GM12878 (cell line): ENCODE measurements at regions not wholly inside any gene's neighbourhood (a gene's known extent, or its start where the extent isn't known, plus 50 kb on each side); places are given as distances from the start of the nearest gene placed in this dataset.

ENCODE experiments used
- ATAC-seq: fragments of 200-7000 bp; cut with Tn5 transposase; 3 replicates; pipeline ENCODE4 v1.9.1; 2020; ENCODE audit warnings: mild to moderate bottlenecking, moderate library complexity
- BruUV-seq: library from RNA; stranded (reverse); fragments of 400-500 nt; replicated peaks from 2 replicates; lab custom pipeline; 2021; lab: Mats Ljungman, UMichigan
- CTCF ChIA-PET: fragments of 300-600 bp; sonication (Branson Sonifier 250); formaldehyde crosslinking; extraction: SDS; loops from one replicate; lab custom pipeline; 2021; ENCODE audit warnings: inconsistent platforms; lab: Yijun Ruan, JAX
- POLR2A ChIA-PET: fragments of 350-600 bp; formaldehyde crosslinking; extraction: SDS; loops from one replicate; lab custom pipeline; 2021; ENCODE audit warnings: inconsistent platforms; lab: Charles Lee
- RAD21 ChIA-PET: fragments of 300-600 bp; sonication (Branson Sonifier 250); formaldehyde crosslinking; loops from one replicate; lab custom pipeline; 2023; ENCODE audit warnings: antibody characterized with exemption; ENCODE audit not compliant: unreplicated experiment; lab: Charles Lee
- SMC1A ChIA-PET: fragments of 300-600 bp; sonication (Branson Sonifier 250); formaldehyde crosslinking; loops from one replicate; lab custom pipeline; 2023; ENCODE audit not compliant: unreplicated experiment, uncharacterized antibody; lab: Charles Lee
- DNase-seq: peaks from one replicate; pipeline ENCODE4 v3.0.0-alpha.2; 2011; ENCODE audit warnings: low read depth, low spot score
- FAIRE-seq: peaks from 3 replicates; lab custom pipeline; 2011; peaks lifted over from hg19 to GRCh38; lab: Jason Lieb, UNC
- H2AFZ ChIP-seq: 2 replicates; pipeline ENCODE4 v1.6.0; 2011; ENCODE audit warnings: low read depth, low read length, control low read depth; ENCODE audit not compliant: control insufficient read depth
- H3K27ac ChIP-seq: 2 replicates; pipeline ENCODE4 v1.5.1; 2011; ENCODE audit warnings: control low read depth; ENCODE audit not compliant: control insufficient read depth, insufficient read depth
- H3K27me3 ChIP-seq, 2 experiments: replicated peaks in 1 of 2; 2 replicates each; pipeline versions ENCODE4 v1.6.0 to v1.6.1; 2011; ENCODE audit warnings: low read length in 1 of 2; ENCODE audit not compliant: control insufficient read depth in 2 of 2, insufficient read depth in 2 of 2
- H3K36me3 ChIP-seq, 2 experiments: 2 replicates each; pipeline ENCODE4 v1.5.1; 2011; ENCODE audit warnings: low read length in 1 of 2; ENCODE audit not compliant: control insufficient read depth in 2 of 2, insufficient read depth in 2 of 2
- H3K4me1 ChIP-seq: 2 replicates; pipeline ENCODE4 v1.6.1; 2011; ENCODE audit warnings: mild to moderate bottlenecking, low read length, moderate library complexity, mixed read lengths; ENCODE audit not compliant: control insufficient read depth, insufficient read depth
- H3K4me2 ChIP-seq: 2 replicates; pipeline ENCODE4 v1.6.0; 2011; ENCODE audit warnings: control low read depth; ENCODE audit not compliant: control insufficient read depth, insufficient read depth
- H3K4me3 ChIP-seq: fragments of 200-600 bp; sonication (generic); 2 replicates; pipeline ENCODE4 v1.5.1; 2016
- H3K79me2 ChIP-seq: 2 replicates; pipeline ENCODE4 v1.6.0; 2011; ENCODE audit warnings: low read length; ENCODE audit not compliant: control insufficient read depth, insufficient read depth
- H3K9ac ChIP-seq: 2 replicates; pipeline ENCODE4 v1.8.0; 2011; ENCODE audit warnings: low read length, control low read depth, mixed read lengths; ENCODE audit not compliant: control insufficient read depth, insufficient read depth
- H3K9me3 ChIP-seq: replicated peaks from 3 replicates; pipeline ENCODE4 v1.5.1; 2011; ENCODE audit warnings: mild to moderate bottlenecking, low read length; ENCODE audit not compliant: control insufficient read depth, insufficient read depth
- H4K20me1 ChIP-seq: 2 replicates; pipeline ENCODE4 v1.6.0; 2011; ENCODE audit not compliant: control insufficient read depth, insufficient read depth
- CEBPB ChIP-seq, 2 experiments: fragments of 150-350 bp in 1 of 2; IDR thresholded peaks; 2 replicates each; pipeline ENCODE4 v1.6.1; 2012 to 2014; ENCODE audit warnings: low read depth in 2 of 2, low read length in 2 of 2, borderline replicate concordance in 1 of 2, inconsistent platforms in 1 of 2
- CREB1 ChIP-seq: IDR thresholded peaks from 2 replicates; pipeline ENCODE4 v1.6.1; 2012; ENCODE audit warnings: low read depth, mild to moderate bottlenecking, inconsistent platforms
- DPF2 ChIP-seq: fragments of 450-650 bp; IDR thresholded peaks from 2 replicates; pipeline ENCODE4 v1.6.1; 2017; ENCODE audit warnings: mild to moderate bottlenecking
- EP300 ChIP-seq, 2 experiments: fragments of 150-350 bp in 1 of 2; IDR thresholded peaks; 2 replicates each; pipeline ENCODE4 v1.6.1; 2011 to 2012; ENCODE audit warnings: low read depth in 2 of 2, low read length in 2 of 2, borderline replicate concordance in 1 of 2, improper control_type of control experiment in 1 of 2, inconsistent platforms in 1 of 2; ENCODE audit not compliant: control insufficient read depth in 1 of 2
- EZH2 ChIP-seq: IDR thresholded peaks from 2 replicates; pipeline ENCODE4 v1.6.1; 2012; ENCODE audit warnings: low read depth, mild to moderate bottlenecking, control low read depth, inconsistent platforms, low read length, borderline replicate concordance; ENCODE audit not compliant: control insufficient read depth
- KAT2A ChIP-seq: conservative IDR thresholded peaks from 2 replicates; pipeline ENCODE4 v1.6.1; 2011; ENCODE audit warnings: low read depth, low read length; ENCODE audit not compliant: control insufficient read depth
- MEF2A ChIP-seq: IDR thresholded peaks from 2 replicates; pipeline ENCODE4 v1.6.1; 2011; ENCODE audit warnings: low read depth, mild to moderate bottlenecking, low read length, moderate library complexity; ENCODE audit not compliant: insufficient read depth
- NBN ChIP-seq: fragments of 450-650 bp; IDR thresholded peaks from 2 replicates; pipeline ENCODE4 v1.6.1; 2016
- NFXL1 ChIP-seq: fragments of 450-650 bp; IDR thresholded peaks from 2 replicates; pipeline ENCODE4 v1.6.1; 2017; ENCODE audit warnings: antibody characterized with exemption, mild to moderate bottlenecking, borderline replicate concordance
- WRNIP1 ChIP-seq: IDR thresholded peaks from 2 replicates; pipeline ENCODE4 v1.6.1; 2011; ENCODE audit warnings: low read depth, low read length, improper control_type of control experiment, borderline replicate concordance
- YBX1 ChIP-seq: fragments of 450-650 bp; IDR thresholded peaks from 2 replicates; pipeline ENCODE4 v1.6.1; 2016; ENCODE audit warnings: antibody characterized with exemption
- WGBS: methylation state at CpG from one replicate; pipeline ENCODE4 v1.1.6; 2016; ENCODE audit warnings: low lambda C conversion rate; ENCODE audit not compliant: insufficient replicate concordance, insufficient coverage; ENCODE audit errors: missing lambda C conversion rate; 5-methylcytosine and 5-hydroxymethylcytosine counted together
- in situ Hi-C: fragments of 300-500 bp; cut with MboI; formaldehyde crosslinking; loops from 9 replicates; pipeline ENCODE4 v1.14.3; 2018; ENCODE audit warnings: mixed read lengths
- intact Hi-C: fragments of 100-400 bp; cut with micrococcal nuclease; formaldehyde crosslinking; loops from one replicate; pipeline ENCODE4 v1.14.2; 2022; ENCODE audit not compliant: unreplicated experiment
- TF ChIP-seq, protein P1 (sequence below): IDR thresholded peaks from 2 replicates; pipeline ENCODE4 v1.6.1; 2011; ENCODE audit warnings: low read depth, low read length, improper control_type of control experiment, borderline replicate concordance
- TF ChIP-seq, protein P2 (sequence below): IDR thresholded peaks from 2 replicates; pipeline ENCODE4 v1.6.1; 2011; ENCODE audit warnings: borderline replicate concordance, low read depth, mild to moderate bottlenecking, moderate library complexity, mixed read lengths, low read length; ENCODE audit not compliant: insufficient read depth; ENCODE audit errors: extremely low read length
- TF ChIP-seq, protein P3 (sequence below): fragments of 450-650 bp; formaldehyde crosslinking; IDR thresholded peaks from 2 replicates; pipeline ENCODE4 v1.4.0; 2020; ENCODE audit warnings: mild to moderate bottlenecking, moderate library complexity

DNA sequence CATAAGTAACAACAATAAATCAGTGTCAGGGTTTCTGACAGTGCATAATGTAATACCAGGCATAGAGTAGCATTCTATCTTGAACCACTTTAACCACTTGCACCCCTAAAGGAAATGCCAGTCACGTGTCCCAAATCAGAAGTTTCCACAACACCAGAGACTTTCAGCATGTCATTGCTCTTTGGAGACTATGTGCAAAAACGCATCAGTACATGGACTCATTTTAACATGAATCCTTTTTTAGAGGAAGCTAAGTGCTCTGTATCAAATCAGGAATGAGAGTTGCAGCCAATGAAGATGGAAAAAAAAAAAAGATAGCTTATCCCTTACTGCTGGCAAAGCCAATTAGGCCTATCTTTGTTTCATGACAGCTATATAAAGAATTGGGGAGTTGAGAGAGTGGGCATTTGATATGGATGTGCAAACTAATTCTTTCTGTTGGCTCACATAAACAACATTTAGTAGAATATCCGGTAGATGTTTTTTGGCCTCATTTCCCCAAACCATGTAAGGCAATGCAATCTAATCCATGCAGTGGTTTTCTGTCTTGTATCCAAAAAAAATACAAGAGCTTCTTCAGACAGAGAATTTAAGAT is 353.1 kb downstream of the IRS1 start (continued):
- TF ChIP-seq, protein P1, sequence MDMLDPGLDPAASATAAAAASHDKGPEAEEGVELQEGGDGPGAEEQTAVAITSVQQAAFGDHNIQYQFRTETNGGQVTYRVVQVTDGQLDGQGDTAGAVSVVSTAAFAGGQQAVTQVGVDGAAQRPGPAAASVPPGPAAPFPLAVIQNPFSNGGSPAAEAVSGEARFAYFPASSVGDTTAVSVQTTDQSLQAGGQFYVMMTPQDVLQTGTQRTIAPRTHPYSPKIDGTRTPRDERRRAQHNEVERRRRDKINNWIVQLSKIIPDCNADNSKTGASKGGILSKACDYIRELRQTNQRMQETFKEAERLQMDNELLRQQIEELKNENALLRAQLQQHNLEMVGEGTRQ = no peak

DNA sequence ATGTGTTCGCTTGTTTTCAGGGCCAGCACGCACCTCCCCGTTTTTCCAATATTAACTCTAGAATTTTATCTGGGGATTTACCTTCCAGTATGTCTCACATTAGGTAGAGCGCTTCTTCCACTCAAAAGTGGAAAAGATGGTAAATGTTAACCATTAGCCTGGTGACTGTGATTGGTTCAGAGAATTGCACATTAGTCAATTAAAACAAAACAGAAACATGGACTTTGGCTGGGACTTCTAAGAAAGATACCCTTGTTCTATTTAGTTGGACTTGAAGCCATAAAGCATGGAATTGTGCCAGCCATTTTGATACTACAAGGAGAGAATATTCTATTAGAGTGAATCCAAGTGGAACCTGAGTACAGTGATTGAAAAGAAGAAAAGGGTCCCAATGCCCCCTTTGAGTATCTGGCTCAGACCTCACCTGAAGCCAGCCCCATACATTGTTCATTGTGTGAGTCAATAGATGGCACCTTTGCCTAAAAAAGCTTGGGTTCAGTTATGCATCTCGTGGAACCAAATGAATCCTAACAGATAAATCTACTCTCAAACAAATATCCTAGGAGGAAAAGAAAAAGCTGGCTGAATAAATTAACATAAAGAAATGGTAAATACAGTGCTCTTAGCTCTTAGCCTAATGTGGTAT is 354.3 kb downstream of the IRS1 start:
- no peak overlapping the region for H3K4me2 ChIP-seq
- TF ChIP-seq, protein P1 = no peak
- TF ChIP-seq, protein P2, sequence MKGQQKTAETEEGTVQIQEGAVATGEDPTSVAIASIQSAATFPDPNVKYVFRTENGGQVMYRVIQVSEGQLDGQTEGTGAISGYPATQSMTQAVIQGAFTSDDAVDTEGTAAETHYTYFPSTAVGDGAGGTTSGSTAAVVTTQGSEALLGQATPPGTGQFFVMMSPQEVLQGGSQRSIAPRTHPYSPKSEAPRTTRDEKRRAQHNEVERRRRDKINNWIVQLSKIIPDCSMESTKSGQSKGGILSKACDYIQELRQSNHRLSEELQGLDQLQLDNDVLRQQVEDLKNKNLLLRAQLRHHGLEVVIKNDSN = no peak
- TF ChIP-seq WRNIP1 (no peak), MEF2A (no peak), EP300 (IDR thresholded peaks at IDR 0.05; ENCODE audit: borderline replicate concordance in 1 of 2, control insufficient read depth in 1 of 2, low read depth in 2 of 2, low read length in 2 of 2) (no peak), KAT2A (no peak), NBN (no peak), CEBPB (IDR thresholded peaks at IDR 0.05; ENCODE audit: borderline replicate concordance in 1 of 2, low read depth in 2 of 2, low read length in 2 of 2) (no peak), DPF2 (no peak), CREB1 (no peak), EZH2 (no peak), NFXL1 (no peak), YBX1 (no peak)
- TF ChIP-seq, protein P3, sequence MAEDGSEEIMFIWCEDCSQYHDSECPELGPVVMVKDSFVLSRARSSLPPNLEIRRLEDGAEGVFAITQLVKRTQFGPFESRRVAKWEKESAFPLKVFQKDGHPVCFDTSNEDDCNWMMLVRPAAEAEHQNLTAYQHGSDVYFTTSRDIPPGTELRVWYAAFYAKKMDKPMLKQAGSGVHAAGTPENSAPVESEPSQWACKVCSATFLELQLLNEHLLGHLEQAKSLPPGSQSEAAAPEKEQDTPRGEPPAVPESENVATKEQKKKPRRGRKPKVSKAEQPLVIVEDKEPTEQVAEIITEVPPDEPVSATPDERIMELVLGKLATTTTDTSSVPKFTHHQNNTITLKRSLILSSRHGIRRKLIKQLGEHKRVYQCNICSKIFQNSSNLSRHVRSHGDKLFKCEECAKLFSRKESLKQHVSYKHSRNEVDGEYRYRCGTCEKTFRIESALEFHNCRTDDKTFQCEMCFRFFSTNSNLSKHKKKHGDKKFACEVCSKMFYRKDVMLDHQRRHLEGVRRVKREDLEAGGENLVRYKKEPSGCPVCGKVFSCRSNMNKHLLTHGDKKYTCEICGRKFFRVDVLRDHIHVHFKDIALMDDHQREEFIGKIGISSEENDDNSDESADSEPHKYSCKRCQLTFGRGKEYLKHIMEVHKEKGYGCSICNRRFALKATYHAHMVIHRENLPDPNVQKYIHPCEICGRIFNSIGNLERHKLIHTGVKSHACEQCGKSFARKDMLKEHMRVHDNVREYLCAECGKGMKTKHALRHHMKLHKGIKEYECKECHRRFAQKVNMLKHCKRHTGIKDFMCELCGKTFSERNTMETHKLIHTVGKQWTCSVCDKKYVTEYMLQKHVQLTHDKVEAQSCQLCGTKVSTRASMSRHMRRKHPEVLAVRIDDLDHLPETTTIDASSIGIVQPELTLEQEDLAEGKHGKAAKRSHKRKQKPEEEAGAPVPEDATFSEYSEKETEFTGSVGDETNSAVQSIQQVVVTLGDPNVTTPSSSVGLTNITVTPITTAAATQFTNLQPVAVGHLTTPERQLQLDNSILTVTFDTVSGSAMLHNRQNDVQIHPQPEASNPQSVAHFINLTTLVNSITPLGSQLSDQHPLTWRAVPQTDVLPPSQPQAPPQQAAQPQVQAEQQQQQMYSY (CRISPR knock-in tag) = no peak

More for the DNA sequence above, 354.3 kb downstream of the IRS1 start:
- WGBS = 4% methylated on average over 5 of the region's 5 CpGs
- CTCF ChIA-PET = interaction anchor here (0.7 kb wide), 1 partner anchor 230 kb away, joined by 3 read pairs; no protein-coding TSS in a partner anchor
- no peak overlapping the region for H3K9ac ChIP-seq
- intact Hi-C loops (no loop called here), in situ Hi-C loops (no loop called here)
- H4K20me1 ChIP-seq = no peaks in the 10 kb centered on the region
- ATAC-seq = no peak
- no TSS peak for BruUV-seq
- no peaks in the 10 kb centered on the region for H3K4me1 ChIP-seq
- H3K27ac ChIP-seq = no peak overlapping the region
- POLR2A ChIA-PET = no interaction called here
- no peak for DNase-seq
- H3K79me2 ChIP-seq = no peaks in the 10 kb centered on the region
- RAD21 ChIA-PET = no interaction called here
- no peak overlapping the region for H2AFZ ChIP-seq
- H3K27me3 ChIP-seq = no peaks in the 10 kb centered on the region
- SMC1A ChIA-PET = interaction anchor here (1.2 to 1.6 kb wide), 2 partner anchors 32 to 144 kb away, joined by 3 to 6 read pairs; no protein-coding TSS in a partner anchor
- no peaks in the 10 kb centered on the region for H3K9me3 ChIP-seq
- no peak overlapping the region for H3K4me3 ChIP-seq
- H3K36me3 ChIP-seq = no peaks in the 10 kb centered on the region
- FAIRE-seq = no peak
